HepG2 (cell line): ENCODE measurements at regions not wholly inside any gene's neighbourhood (a gene's known extent, or its start where the extent isn't known, plus 50 kb on each side); places are given as distances from the start of the nearest gene placed in this dataset.

Experiments used
- ATAC-seq: fragments of 200-7000 bp; cut with Tn5 transposase; 3 replicates; pipeline ENCODE4 v1.9.1; 2020; ENCODE audit warnings: mild to moderate bottlenecking, moderate library complexity
- BruUV-seq: library from RNA; stranded (reverse); fragments of 400-500 nt; replicated peaks from 2 replicates; lab custom pipeline; 2021; lab: Mats Ljungman, UMichigan
- CTCF ChIA-PET: fragments of 300-600 bp; formaldehyde crosslinking; extraction: SDS; loops from one replicate; lab custom pipeline; 2021; ENCODE audit warnings: low total read pairs, inconsistent platforms, low intra/inter-chr PET ratio; lab: Yijun Ruan, JAX
- POLR2A ChIA-PET: fragments of 350-600 bp; sonication (Branson Sonifier 250); formaldehyde crosslinking; loops from one replicate; lab custom pipeline; 2020; ENCODE audit warnings: antibody characterized with exemption, inconsistent platforms; lab: Yijun Ruan, JAX
- DNase-seq: peaks from one replicate; pipeline ENCODE4 v3.0.0-alpha.2; 2015; ENCODE audit warnings: low spot score
- FAIRE-seq: peaks from 3 replicates; lab custom pipeline; 2011; peaks lifted over from hg19 to GRCh38; lab: Jason Lieb, UNC
- H2AFZ ChIP-seq: one replicate; pipeline ENCODE4 v1.6.1; 2011; ENCODE audit warnings: low read length, inconsistent platforms
- H3K27ac ChIP-seq: fragments of 300-600 bp; 3 replicates; pipeline ENCODE4 v1.8.0; 2011; ENCODE audit warnings: mixed run types, mild to moderate bottlenecking, mixed read lengths, low read length, inconsistent platforms; ENCODE audit not compliant: insufficient read depth; ENCODE audit errors: extremely low read length
- H3K27me3 ChIP-seq, 2 experiments: fragments of 200-600 bp in 1 of 2; 2 replicates in 1 of 2; 3 replicates in 1 of 2; pipeline versions ENCODE4 v1.6.0 to v1.8.0; 2011; ENCODE audit warnings: low read length in 2 of 2, mild to moderate bottlenecking in 2 of 2, moderate library complexity in 2 of 2, inconsistent platforms in 1 of 2; ENCODE audit not compliant: insufficient read depth in 2 of 2, control insufficient read depth in 1 of 2
- H3K36me3 ChIP-seq, 2 experiments: fragments of 200-600 bp in 1 of 2; replicated peaks in 1 of 2; 2 replicates in 1 of 2; 3 replicates in 1 of 2; pipeline versions ENCODE4 v1.5.1 to v1.8.0; 2011; ENCODE audit warnings: low read length in 2 of 2, inconsistent platforms in 1 of 2; ENCODE audit not compliant: insufficient read depth in 2 of 2, control insufficient read depth in 1 of 2
- H3K4me1 ChIP-seq: 2 replicates; pipeline ENCODE4 v1.5.1; 2012; ENCODE audit warnings: low read length, inconsistent platforms; ENCODE audit not compliant: insufficient read depth
- H3K4me2 ChIP-seq: 2 replicates; pipeline ENCODE4 v1.6.0; 2011; ENCODE audit warnings: low read depth, low read length, inconsistent platforms
- H3K4me3 ChIP-seq, 3 experiments: fragments of 200-600 bp in 1 of 3; sonication (generic), shearing (Covaris generic) in 1 of 3; replicated peaks in 1 of 3; 2 replicates each; pipeline ENCODE4 v1.5.1; 2011 to 2016; ENCODE audit warnings: low read length in 3 of 3, inconsistent platforms in 2 of 3, low read depth in 2 of 3, mild to moderate bottlenecking in 2 of 3, control low read depth in 1 of 3, mixed read lengths in 1 of 3; ENCODE audit not compliant: insufficient read depth in 1 of 3
- H3K79me2 ChIP-seq: one replicate; pipeline ENCODE4 v1.6.1; 2011; ENCODE audit warnings: low read length, inconsistent platforms; ENCODE audit not compliant: insufficient read depth
- H3K9ac ChIP-seq: 2 replicates; pipeline ENCODE4 v1.6.0; 2011; ENCODE audit warnings: mild to moderate bottlenecking, low read depth, low read length, inconsistent platforms; ENCODE audit not compliant: insufficient read depth
- H3K9me3 ChIP-seq: 2 replicates; pipeline ENCODE4 v1.5.1; 2012; ENCODE audit warnings: mild to moderate bottlenecking, low read length
- H4K20me1 ChIP-seq: 2 replicates; pipeline ENCODE4 v1.6.0; 2011; ENCODE audit warnings: inconsistent platforms, mild to moderate bottlenecking, low read length, moderate library complexity; ENCODE audit not compliant: insufficient read depth
- DR1 ChIP-seq: sonication (generic); formaldehyde crosslinking; IDR thresholded peaks from 2 replicates; pipeline ENCODE4 v1.8.0; 2021; ENCODE audit warnings: mild to moderate bottlenecking, missing genetic modification reagents, inconsistent platforms
- EEA1 ChIP-seq: sonication (generic); formaldehyde crosslinking; IDR thresholded peaks from 2 replicates; pipeline ENCODE4 v1.5.1; 2020; ENCODE audit warnings: mild to moderate bottlenecking, missing genetic modification reagents, borderline replicate concordance
- FIP1L1 ChIP-seq: fragments of 200-400 bp; formaldehyde crosslinking; IDR thresholded peaks from 2 replicates; pipeline ENCODE4 v1.6.1; 2018; ENCODE audit warnings: low read depth, mild to moderate bottlenecking, low read length, moderate library complexity, borderline replicate concordance; ENCODE audit not compliant: insufficient read depth
- FOXO1 ChIP-seq: sonication (generic); formaldehyde crosslinking; IDR thresholded peaks from 2 replicates; pipeline ENCODE4 v1.4.0; 2020; ENCODE audit warnings: missing genetic modification reagents
- NFE2L2 ChIP-seq: fragments of 150-350 bp; IDR thresholded peaks from 2 replicates; pipeline ENCODE4 v1.6.1; 2014; ENCODE audit warnings: low read length
- PHB2 ChIP-seq: fragments of 450-650 bp; IDR thresholded peaks from 2 replicates; pipeline ENCODE4 v1.6.1; 2018; ENCODE audit not compliant: partially characterized antibody
- SMC3 ChIP-seq: IDR thresholded peaks from 2 replicates; pipeline ENCODE4 v1.6.1; 2011; ENCODE audit warnings: low read length, improper control_type of control experiment
- SNAI1 ChIP-seq: sonication (generic); formaldehyde crosslinking; IDR thresholded peaks from 2 replicates; pipeline ENCODE4 v1.5.0; 2020; ENCODE audit warnings: mild to moderate bottlenecking, missing genetic modification reagents, borderline replicate concordance
- SRSF9 ChIP-seq: fragments of 200-400 bp; formaldehyde crosslinking; IDR thresholded peaks from 2 replicates; pipeline ENCODE4 v1.6.1; 2018; ENCODE audit warnings: borderline replicate concordance, mild to moderate bottlenecking, low read depth, low read length; ENCODE audit not compliant: insufficient read depth, poor library complexity, severe bottlenecking
- YEATS2 ChIP-seq: sonication (generic); formaldehyde crosslinking; IDR thresholded peaks from 2 replicates; pipeline ENCODE4 v1.4.0; 2020; ENCODE audit warnings: missing genetic modification reagents, borderline replicate concordance
- ZBTB2 ChIP-seq: sonication (generic); formaldehyde crosslinking; IDR thresholded peaks from 2 replicates; pipeline ENCODE4 v1.8.0; 2022; ENCODE audit warnings: low read depth, missing genetic modification reagents
- ZBTB42 ChIP-seq: sonication (generic); formaldehyde crosslinking; IDR thresholded peaks from 2 replicates; pipeline ENCODE4 v1.5.0; 2020; ENCODE audit warnings: mild to moderate bottlenecking, missing genetic modification reagents
- ZFP62 ChIP-seq: sonication (generic); formaldehyde crosslinking; IDR thresholded peaks from 2 replicates; pipeline ENCODE4 v1.4.0; 2020; ENCODE audit warnings: missing genetic modification reagents
- ZNF282 ChIP-seq: fragments of 450-650 bp; IDR thresholded peaks from 2 replicates; pipeline ENCODE4 v1.6.1; 2018; ENCODE audit not compliant: partially characterized antibody
- ZNF292 ChIP-seq: sonication (generic); formaldehyde crosslinking; IDR thresholded peaks from 2 replicates; pipeline ENCODE4 v1.8.1; 2022; ENCODE audit warnings: mild to moderate bottlenecking, low read depth, missing genetic modification reagents, borderline replicate concordance
- ZNF367 ChIP-seq: sonication (generic); formaldehyde crosslinking; IDR thresholded peaks from 2 replicates; pipeline ENCODE4 v1.4.0; 2020; ENCODE audit warnings: missing genetic modification reagents, borderline replicate concordance
- WGBS: methylation state at CpG from one replicate; pipeline ENCODE4 v1.1.6; 2017; ENCODE audit warnings: low lambda C conversion rate; 5-methylcytosine and 5-hydroxymethylcytosine counted together
- in situ Hi-C: cut with HindIII; loops from 2 replicates; pipeline ENCODE4 v1.10.0; 2017; ENCODE audit warnings: low pct_unique_long_range_greater_than_20kb; ENCODE audit not compliant: extremely low pct_ligation_motif_present
- intact Hi-C: fragments of 100-400 bp; cut with micrococcal nuclease; formaldehyde crosslinking; loops from one replicate; pipeline ENCODE4 v1.10.0; 2022; ENCODE audit not compliant: unreplicated experiment
- TF ChIP-seq, protein P1 (sequence below): sonication (generic); formaldehyde crosslinking; IDR thresholded peaks from 2 replicates; pipeline ENCODE4 v1.8.1; 2023; ENCODE audit warnings: missing genetic modification reagents, inconsistent platforms, borderline replicate concordance
- TF ChIP-seq, protein P2 (sequence below): sonication (generic); formaldehyde crosslinking; IDR thresholded peaks from 2 replicates; pipeline ENCODE4 v1.4.0; 2020; ENCODE audit warnings: missing genetic modification reagents, borderline replicate concordance

DNA sequence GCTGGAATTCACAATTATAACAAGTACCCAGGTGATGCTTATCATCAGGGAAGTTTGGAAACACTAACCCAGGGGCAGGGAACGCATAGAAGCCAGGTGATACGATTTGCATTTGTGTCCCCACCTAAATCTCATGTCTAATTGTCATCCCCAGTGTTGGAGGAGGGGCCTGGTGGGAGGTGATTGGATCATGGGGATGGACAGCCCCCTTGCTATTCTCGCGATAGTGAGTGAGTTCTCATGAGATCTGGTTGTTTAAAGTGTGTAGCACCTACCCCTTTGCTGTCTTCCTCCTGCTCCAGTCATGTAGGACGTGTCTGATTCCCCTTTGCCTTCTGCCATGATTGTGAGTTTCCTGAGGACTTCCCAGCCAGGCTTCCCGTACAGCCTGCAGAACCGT, 276.3 kb downstream of the UTP18 start:
- ATAC-seq (no peak), FAIRE-seq (no peak), DNase-seq (no peak)
- Histone ChIP-seq H2AFZ (no peak overlapping the region), H3K9me3 (no peaks in the 10 kb centered on the region), H3K4me3 (no peak overlapping the region), H3K4me1 (no peaks in the 10 kb centered on the region), H3K79me2 (no peaks in the 10 kb centered on the region), H3K4me2 (no peak overlapping the region), H3K27me3 (no peaks in the 10 kb centered on the region), H3K27ac (no peak overlapping the region), H3K9ac (no peak overlapping the region), H4K20me1 (no peaks in the 10 kb centered on the region; the same call in 1 of the 2 replicates), H3K36me3 (no peaks in the 10 kb centered on the region)
- WGBS, result 2% methylated on average over 7 of the region's 7 CpGs
- CTCF ChIA-PET, result interaction anchor here (1.5 to 1.6 kb wide), 2 partner anchors 75 to 165 kb away, joined by 5 to 18 read pairs; no protein-coding TSS in a partner anchor
- TF ChIP-seq ZBTB42 (CRISPR knock-in tag) (no peak), FOXO1 (CRISPR knock-in tag) (no peak), YEATS2 (CRISPR knock-in tag) (no peak), PHB2 (no peak), NFE2L2 (no peak), ZFP62 (CRISPR knock-in tag) (no peak), SNAI1 (CRISPR knock-in tag) (no peak), SMC3 (no peak), ZBTB2 (CRISPR knock-in tag) (no peak), ZNF367 (no peak), DR1 (no peak), ZNF282 (no peak), ZNF292 (CRISPR knock-in tag) (no peak), SRSF9 (no peak), EEA1 (CRISPR knock-in tag) (no peak), FIP1L1 (no peak)
- TF ChIP-seq, protein P1, sequence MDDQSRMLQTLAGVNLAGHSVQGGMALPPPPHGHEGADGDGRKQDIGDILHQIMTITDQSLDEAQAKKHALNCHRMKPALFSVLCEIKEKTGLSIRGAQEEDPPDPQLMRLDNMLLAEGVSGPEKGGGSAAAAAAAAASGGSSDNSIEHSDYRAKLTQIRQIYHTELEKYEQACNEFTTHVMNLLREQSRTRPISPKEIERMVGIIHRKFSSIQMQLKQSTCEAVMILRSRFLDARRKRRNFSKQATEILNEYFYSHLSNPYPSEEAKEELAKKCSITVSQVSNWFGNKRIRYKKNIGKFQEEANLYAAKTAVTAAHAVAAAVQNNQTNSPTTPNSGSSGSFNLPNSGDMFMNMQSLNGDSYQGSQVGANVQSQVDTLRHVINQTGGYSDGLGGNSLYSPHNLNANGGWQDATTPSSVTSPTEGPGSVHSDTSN (CRISPR knock-in tag), result no peak
- TF ChIP-seq, protein P2, sequence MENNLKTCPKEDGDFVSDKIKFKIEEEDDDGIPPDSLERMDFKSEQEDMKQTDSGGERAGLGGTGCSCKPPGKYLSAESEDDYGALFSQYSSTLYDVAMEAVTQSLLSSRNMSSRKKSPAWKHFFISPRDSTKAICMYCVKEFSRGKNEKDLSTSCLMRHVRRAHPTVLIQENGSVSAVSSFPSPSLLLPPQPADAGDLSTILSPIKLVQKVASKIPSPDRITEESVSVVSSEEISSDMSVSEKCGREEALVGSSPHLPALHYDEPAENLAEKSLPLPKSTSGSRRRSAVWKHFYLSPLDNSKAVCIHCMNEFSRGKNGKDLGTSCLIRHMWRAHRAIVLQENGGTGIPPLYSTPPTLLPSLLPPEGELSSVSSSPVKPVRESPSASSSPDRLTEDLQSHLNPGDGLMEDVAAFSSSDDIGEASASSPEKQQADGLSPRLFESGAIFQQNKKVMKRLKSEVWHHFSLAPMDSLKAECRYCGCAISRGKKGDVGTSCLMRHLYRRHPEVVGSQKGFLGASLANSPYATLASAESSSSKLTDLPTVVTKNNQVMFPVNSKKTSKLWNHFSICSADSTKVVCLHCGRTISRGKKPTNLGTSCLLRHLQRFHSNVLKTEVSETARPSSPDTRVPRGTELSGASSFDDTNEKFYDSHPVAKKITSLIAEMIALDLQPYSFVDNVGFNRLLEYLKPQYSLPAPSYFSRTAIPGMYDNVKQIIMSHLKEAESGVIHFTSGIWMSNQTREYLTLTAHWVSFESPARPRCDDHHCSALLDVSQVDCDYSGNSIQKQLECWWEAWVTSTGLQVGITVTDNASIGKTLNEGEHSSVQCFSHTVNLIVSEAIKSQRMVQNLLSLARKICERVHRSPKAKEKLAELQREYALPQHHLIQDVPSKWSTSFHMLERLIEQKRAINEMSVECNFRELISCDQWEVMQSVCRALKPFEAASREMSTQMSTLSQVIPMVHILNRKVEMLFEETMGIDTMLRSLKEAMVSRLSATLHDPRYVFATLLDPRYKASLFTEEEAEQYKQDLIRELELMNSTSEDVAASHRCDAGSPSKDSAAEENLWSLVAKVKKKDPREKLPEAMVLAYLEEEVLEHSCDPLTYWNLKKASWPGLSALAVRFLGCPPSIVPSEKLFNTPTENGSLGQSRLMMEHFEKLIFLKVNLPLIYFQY (CRISPR knock-in tag), result no peak
- POLR2A ChIA-PET, result no interaction called here
- no TSS peak for BruUV-seq
- intact Hi-C loops (loop anchor here (1.0 to 2.0 kb wide), 3 partner anchors 76 to 238 kb away; no protein-coding TSS in a partner anchor), in situ Hi-C loops (loop anchor here (25.0 kb wide), 1 partner anchor 149 kb away; no protein-coding TSS in a partner anchor)
